Mesothelial cell of epicardium (in vitro differentiated cells): ENCODE measurements at regions not wholly inside any gene's neighbourhood (a gene's known extent, or its start where the extent isn't known, plus 50 kb on each side); places are given as distances from the start of the nearest gene placed in this dataset.
"Not testable (repeated sequence)": the region's sequence is repeated elsewhere in the genome, so short reads cannot be mapped to it uniquely, and the experiment has no call there.

Source experiments
- DNase-seq, 2 experiments: peaks; one replicate each; pipeline ENCODE4 v3.0.0; 2021; ENCODE audit warnings: low spot score in 2 of 2; ENCODE audit not compliant: unreplicated experiment in 2 of 2
- H3K27ac Mint-ChIP-seq: 2 replicates; pipeline ENCODE4 v1.8.0; 2021; ENCODE audit warnings: mixed read lengths
- H3K27me3 Mint-ChIP-seq: 2 replicates; pipeline ENCODE4 v1.8.0; 2021; ENCODE audit warnings: low read depth, mixed read lengths
- H3K36me3 Mint-ChIP-seq: 2 replicates; pipeline ENCODE4 v1.8.0; 2021; ENCODE audit warnings: mixed read lengths
- H3K4me1 Mint-ChIP-seq: 2 replicates; pipeline ENCODE4 v1.8.0; 2021; ENCODE audit warnings: mixed read lengths
- H3K4me3 Mint-ChIP-seq: 2 replicates; pipeline ENCODE4 v1.8.0; 2021; ENCODE audit warnings: mild to moderate bottlenecking, moderate library complexity, mixed read lengths
- H3K9me3 Mint-ChIP-seq: 2 replicates; pipeline ENCODE4 v1.8.0; 2021; ENCODE audit warnings: mixed read lengths
- TF ChIP-seq, protein P1 (sequence below): fragments of 200-600 bp; sonication (generic); IDR thresholded peaks from one replicate; pipeline ENCODE4 v1.5.0; 2021; ENCODE audit warnings: antibody characterized with exemption; ENCODE audit not compliant: unreplicated experiment

DNA sequence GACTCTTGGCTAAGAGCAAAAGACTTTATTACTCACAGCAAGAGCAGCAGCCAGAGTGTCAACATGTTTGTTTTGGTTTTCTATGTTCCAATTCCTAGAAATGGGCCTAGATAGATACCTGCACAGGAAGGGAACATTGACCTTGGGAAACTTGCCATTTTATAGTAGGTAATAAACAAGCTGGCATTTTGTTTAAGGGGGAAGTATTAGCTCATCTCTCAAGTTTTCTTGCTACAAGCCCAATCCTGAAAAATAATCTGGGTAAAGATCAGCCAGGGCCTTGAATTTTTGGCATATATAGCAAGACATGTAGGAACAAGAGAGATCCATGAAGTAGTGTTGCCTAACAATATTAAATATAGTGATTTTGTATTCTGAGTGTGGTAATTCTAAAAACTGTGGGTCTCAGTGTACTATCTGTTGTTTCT is 51.4 kb upstream of the RGL1 start:
- peaks cover 22% of the 10 kb centered on the region for H3K36me3 Mint-ChIP-seq
- DNase-seq, result no peak
- TF ChIP-seq, protein P1, sequence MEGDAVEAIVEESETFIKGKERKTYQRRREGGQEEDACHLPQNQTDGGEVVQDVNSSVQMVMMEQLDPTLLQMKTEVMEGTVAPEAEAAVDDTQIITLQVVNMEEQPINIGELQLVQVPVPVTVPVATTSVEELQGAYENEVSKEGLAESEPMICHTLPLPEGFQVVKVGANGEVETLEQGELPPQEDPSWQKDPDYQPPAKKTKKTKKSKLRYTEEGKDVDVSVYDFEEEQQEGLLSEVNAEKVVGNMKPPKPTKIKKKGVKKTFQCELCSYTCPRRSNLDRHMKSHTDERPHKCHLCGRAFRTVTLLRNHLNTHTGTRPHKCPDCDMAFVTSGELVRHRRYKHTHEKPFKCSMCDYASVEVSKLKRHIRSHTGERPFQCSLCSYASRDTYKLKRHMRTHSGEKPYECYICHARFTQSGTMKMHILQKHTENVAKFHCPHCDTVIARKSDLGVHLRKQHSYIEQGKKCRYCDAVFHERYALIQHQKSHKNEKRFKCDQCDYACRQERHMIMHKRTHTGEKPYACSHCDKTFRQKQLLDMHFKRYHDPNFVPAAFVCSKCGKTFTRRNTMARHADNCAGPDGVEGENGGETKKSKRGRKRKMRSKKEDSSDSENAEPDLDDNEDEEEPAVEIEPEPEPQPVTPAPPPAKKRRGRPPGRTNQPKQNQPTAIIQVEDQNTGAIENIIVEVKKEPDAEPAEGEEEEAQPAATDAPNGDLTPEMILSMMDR, result no peak
- peaks cover 45% of the 10 kb centered on the region for H3K9me3 Mint-ChIP-seq
- peaks cover 7% of the 10 kb centered on the region for H3K4me1 Mint-ChIP-seq
- H3K27me3 Mint-ChIP-seq, result no peaks in the 10 kb centered on the region
- no peak overlapping the region for H3K4me3 Mint-ChIP-seq
- no peak overlapping the region for H3K27ac Mint-ChIP-seq

DNA sequence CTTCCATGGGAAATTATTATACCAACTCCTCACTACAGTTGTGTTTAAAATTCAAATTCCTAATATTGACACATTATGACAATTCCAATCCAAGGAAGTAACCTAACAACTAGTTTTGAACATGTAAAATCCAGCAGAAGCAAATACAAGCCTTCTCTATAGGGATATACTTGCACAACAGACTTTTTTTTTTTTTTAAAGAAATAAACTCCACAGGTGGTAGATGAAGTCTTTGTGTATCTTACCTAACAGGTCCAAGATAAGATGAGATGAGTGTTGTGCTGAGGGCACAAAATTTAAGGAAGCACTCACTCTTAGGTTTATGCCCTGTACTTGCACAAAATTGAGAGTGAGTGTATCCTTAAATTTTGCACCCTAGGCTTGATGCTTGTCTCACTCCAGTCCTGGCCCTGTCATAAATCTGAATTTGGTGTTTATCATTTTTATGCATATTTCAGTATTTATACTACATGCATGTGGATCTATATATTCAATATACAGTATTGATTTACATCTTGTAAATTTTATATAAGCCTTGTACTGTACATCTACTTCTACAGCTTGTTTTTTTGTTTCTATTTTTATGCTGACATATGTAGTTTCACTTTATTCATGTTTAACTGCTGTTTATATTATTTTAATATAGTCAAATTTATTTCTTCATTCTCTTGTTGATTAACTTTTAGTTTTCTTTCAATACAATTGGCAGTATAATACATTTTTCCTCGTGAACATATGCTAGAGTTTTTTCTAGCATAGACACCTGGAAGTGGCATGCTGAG is 60.6 kb upstream of the RGL1 start:
- TF ChIP-seq, protein P1, result no peak
- Mint-ChIP-seq H3K36me3 (peaks cover 19% of the 10 kb centered on the region), H3K9me3 (peaks cover 24% of the 10 kb centered on the region), H3K4me1 (peaks cover 6% of the 10 kb centered on the region), H3K27ac (no peak overlapping the region), H3K27me3 (no peaks in the 10 kb centered on the region), H3K4me3 (no peak overlapping the region)
- DNase-seq, result no peak

DNA sequence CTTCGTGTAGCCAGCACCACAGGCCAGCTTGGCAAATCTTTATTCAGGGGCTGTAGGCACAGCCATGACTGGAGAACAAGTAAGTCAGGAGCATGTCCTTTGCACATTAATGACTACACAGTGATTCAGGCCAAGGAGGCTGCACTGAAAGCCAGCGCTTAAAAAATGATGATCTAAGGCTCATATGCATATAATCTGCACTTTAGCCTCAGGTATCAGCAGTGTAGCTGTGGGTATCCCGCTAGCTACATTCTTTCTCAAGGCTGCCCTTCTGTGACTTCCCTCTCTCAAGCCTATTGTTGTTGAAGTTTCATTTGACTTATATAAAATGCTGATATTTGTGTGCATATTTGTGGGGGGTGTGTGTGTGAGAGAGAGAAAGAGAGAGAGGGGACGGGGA is 62.6 kb upstream of the RGL1 start:
- TF ChIP-seq, protein P1, result no peak
- peaks cover 8% of the 10 kb centered on the region for H3K36me3 Mint-ChIP-seq
- H3K27ac Mint-ChIP-seq, result no peak overlapping the region
- H3K9me3 Mint-ChIP-seq, result peaks cover 7% of the 10 kb centered on the region
- DNase-seq, result no peak
- H3K4me1 Mint-ChIP-seq, result peaks cover 13% of the 10 kb centered on the region
- no peak overlapping the region for H3K4me3 Mint-ChIP-seq
- no peaks in the 10 kb centered on the region for H3K27me3 Mint-ChIP-seq

DNA sequence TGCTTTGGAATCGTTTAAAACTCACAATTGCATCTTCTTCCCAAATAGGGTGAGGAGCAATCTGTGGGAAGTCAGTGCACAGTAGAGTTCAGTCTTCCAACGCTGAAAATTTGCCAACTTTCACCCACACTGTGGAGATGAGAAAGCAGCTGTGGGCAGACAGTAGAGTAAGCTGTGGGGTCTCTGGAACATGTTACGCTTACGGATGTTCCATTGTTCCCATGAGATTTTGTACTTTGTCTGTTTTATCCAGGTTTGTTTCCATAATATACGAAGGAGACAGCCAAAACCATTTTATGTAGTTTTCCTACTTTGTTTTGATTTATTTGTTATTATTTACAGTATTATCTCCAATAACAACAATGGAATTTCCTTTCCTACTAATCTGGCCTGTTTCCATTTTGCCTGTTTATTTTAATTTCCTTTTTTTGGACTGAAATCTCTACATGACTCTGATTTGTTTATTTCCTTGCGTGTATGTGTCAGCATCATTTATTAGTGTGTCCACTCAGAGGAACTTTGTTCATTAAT is 65.1 kb upstream of the RGL1 start:
- Mint-ChIP-seq H3K36me3 (peaks cover 5% of the 10 kb centered on the region), H3K27me3 (no peaks in the 10 kb centered on the region), H3K4me3 (no peak overlapping the region), H3K27ac (no peak overlapping the region), H3K9me3 (peaks cover 4% of the 10 kb centered on the region), H3K4me1 (peaks cover 35% of the 10 kb centered on the region)
- TF ChIP-seq, protein P1, result no peak
- DNase-seq, result no peak

DNA sequence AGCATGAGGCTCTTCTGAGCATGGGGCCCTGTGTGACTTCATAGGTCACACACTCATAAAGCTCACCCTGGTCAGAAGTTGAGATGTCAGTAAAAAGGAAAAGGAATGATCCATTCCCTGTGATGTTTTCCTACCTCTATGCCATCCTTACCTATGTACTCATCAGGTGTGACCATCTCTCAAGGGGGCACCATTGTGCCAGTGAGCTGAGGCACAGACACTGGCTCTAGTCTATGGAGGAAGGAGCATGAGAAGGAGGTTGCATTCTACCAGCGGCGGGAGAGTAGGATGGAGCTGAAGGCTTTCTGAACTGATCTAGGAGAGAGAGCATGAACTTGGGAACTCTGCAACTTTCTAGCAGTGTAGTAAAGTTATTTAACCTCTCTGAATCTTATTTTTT is 65.8 kb upstream of the RGL1 start:
- H3K27me3 Mint-ChIP-seq, result no peaks in the 10 kb centered on the region
- no peak overlapping the region for H3K27ac Mint-ChIP-seq
- no peak for DNase-seq
- no peak overlapping the region for H3K4me3 Mint-ChIP-seq
- peaks cover 5% of the 10 kb centered on the region for H3K36me3 Mint-ChIP-seq
- H3K4me1 Mint-ChIP-seq, result peaks cover 42% of the 10 kb centered on the region
- TF ChIP-seq, protein P1, result no peak
- H3K9me3 Mint-ChIP-seq, result peaks cover 4% of the 10 kb centered on the region

DNA sequence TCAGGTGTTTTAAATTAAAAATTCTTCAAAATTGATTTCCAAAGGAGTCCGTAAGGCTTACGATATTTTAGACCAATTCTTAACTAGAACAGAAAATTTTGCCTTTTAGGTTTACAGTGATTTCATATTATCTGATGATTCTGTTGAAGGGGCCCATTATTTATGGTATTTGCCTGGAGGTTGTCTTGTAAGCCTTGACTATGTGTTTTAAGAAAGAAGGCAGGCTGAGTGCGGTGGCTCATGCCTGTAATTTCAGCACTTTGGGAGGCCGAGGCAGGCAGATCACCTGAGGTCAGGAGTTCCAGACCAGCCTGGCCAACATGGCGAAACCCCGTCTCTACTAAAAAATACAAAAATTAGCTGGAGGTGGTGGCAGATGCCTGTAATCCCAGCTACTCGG is 67.0 kb upstream of the RGL1 start:
- not testable (repeated sequence) for H3K36me3 Mint-ChIP-seq, H3K27me3 Mint-ChIP-seq, H3K27ac Mint-ChIP-seq, H3K4me3 Mint-ChIP-seq, DNase-seq, H3K9me3 Mint-ChIP-seq
- H3K4me1 Mint-ChIP-seq, result peaks cover 53% of the 10 kb centered on the region
